Vagina (tissue), 2 donors: ENCODE measurements at regions not wholly inside any gene's neighbourhood (a gene's known extent, or its start where the extent isn't known, plus 50 kb on each side); places are given as distances from the start of the nearest gene placed in this dataset.

Experiments used
- CTCF ChIP-seq, 3 experiments: fragments of 450-650 bp in 2 of 3; fragments of 200-600 bp in 1 of 3; sonication (generic) in 1 of 3; IDR thresholded peaks; one replicate each; pipeline ENCODE4 v1.5.1; 2017 to 2019; ENCODE audit warnings: antibody characterized with exemption in 3 of 3, mild to moderate bottlenecking in 2 of 3, moderate library complexity in 2 of 3
- POLR2AphosphoS5 ChIP-seq, 2 donors: sonication (generic); formaldehyde crosslinking; IDR thresholded peaks; one replicate each; pipeline ENCODE4 v1.9.0; 2017; ENCODE audit warnings: antibody characterized with exemption in 2 of 2, mild to moderate bottlenecking in 2 of 2, low read depth in 1 of 2; ENCODE audit not compliant: insufficient read depth in 1 of 2

- TF ChIP-seq CTCF (IDR thresholded peaks at IDR 0.05) (no peak), POLR2AphosphoS5 (IDR thresholded peaks at IDR 0.05; ENCODE audit: insufficient read depth in 1 of 2, low read depth in 1 of 2) (no peak)
Measured at GRCh38 chr4:33841120-33841519, 2403.2 kb downstream of the ARAP2 start.
